ENCODE measurements at regions not wholly inside any gene's neighbourhood (a gene's known extent, or its start where the extent isn't known, plus 50 kb on each side); places are given as distances from the start of the nearest gene placed in this dataset.

GRCh38 chr2:215717501-215718381 is 281.9 kb upstream of the FN1 start:
- DNase-seq (ENCODE audit: low read depth, low spot score): peak; percentile 50

GRCh38 chr2:215716956-215717355 is 281.1 kb upstream of the FN1 start:
- no peak for DNase-seq (ENCODE audit: low read depth, low spot score)

GRCh38 chr2:215712871-215713790 is 277.3 kb upstream of the FN1 start:
- DNase-seq (ENCODE audit: low read depth, low spot score): peak; percentile 75

- no peak for DNase-seq (ENCODE audit: low read depth, low spot score)
Measured at GRCh38 chr2:215712219-215712868, 276.5 kb upstream of the FN1 start.

GRCh38 chr2:215711471-215712034 is 275.7 kb upstream of the FN1 start:
- peak; percentile 75 for DNase-seq (ENCODE audit: low read depth, low spot score)

- no peak for DNase-seq (ENCODE audit: low read depth, low spot score)
Measured at GRCh38 chr2:215707608-215708007, 271.7 kb upstream of the FN1 start.

GRCh38 chr2:215705771-215706361 is 270.0 kb upstream of the FN1 start:
- DNase-seq (ENCODE audit: low read depth, low spot score): peak; percentile 48

- no peak for DNase-seq (ENCODE audit: low read depth, low spot score)
Measured at GRCh38 chr2:215705281-215705680, 269.4 kb upstream of the FN1 start.

- DNase-seq (ENCODE audit: low read depth, low spot score): no peak
Measured at GRCh38 chr2:215702116-215702902, 266.4 kb upstream of the FN1 start.

GRCh38 chr2:215699700-215700538 is 264.1 kb upstream of the FN1 start:
- DNase-seq (ENCODE audit: low read depth, low spot score): no peak

- DNase-seq (ENCODE audit: low read depth, low spot score): no peak
Measured at GRCh38 chr2:215699018-215699417, 263.1 kb upstream of the FN1 start.

- peak; percentile 89 for DNase-seq (ENCODE audit: low read depth, low spot score)
Measured at GRCh38 chr2:215698566-215698965, 262.7 kb upstream of the FN1 start.

GRCh38 chr2:215697496-215697895 is 261.6 kb upstream of the FN1 start:
- no peak for DNase-seq (ENCODE audit: low read depth, low spot score)

- DNase-seq (ENCODE audit: low read depth, low spot score): no peak
Measured at GRCh38 chr2:215697003-215697402, 261.1 kb upstream of the FN1 start.

GRCh38 chr2:215695861-215696260 is 260.0 kb upstream of the FN1 start:
- DNase-seq (ENCODE audit: low read depth, low spot score): no peak

- DNase-seq (ENCODE audit: low read depth, low spot score): no peak
Measured at GRCh38 chr2:215693999-215694580, 258.2 kb upstream of the FN1 start.

GRCh38 chr2:215693193-215693998 is 257.5 kb upstream of the FN1 start:
- DNase-seq (ENCODE audit: low read depth, low spot score): peak; percentile 84

GRCh38 chr2:215692387-215693079 is 256.7 kb upstream of the FN1 start:
- DNase-seq (ENCODE audit: low read depth, low spot score): peak; percentile 48

Measured in astrocyte of the hippocampus (primary cell).